ENCODE measurements at regions not wholly inside any gene's neighbourhood (a gene's known extent, or its start where the extent isn't known, plus 50 kb on each side); places are given as distances from the start of the nearest gene placed in this dataset.

- no peak overlapping the region for H3K4me3 ChIP-seq (ENCODE audit: low read depth, low read length)
- peak; percentile 40 for DNase-seq (ENCODE audit: low read depth)
- TF ChIP-seq, protein P1, sequence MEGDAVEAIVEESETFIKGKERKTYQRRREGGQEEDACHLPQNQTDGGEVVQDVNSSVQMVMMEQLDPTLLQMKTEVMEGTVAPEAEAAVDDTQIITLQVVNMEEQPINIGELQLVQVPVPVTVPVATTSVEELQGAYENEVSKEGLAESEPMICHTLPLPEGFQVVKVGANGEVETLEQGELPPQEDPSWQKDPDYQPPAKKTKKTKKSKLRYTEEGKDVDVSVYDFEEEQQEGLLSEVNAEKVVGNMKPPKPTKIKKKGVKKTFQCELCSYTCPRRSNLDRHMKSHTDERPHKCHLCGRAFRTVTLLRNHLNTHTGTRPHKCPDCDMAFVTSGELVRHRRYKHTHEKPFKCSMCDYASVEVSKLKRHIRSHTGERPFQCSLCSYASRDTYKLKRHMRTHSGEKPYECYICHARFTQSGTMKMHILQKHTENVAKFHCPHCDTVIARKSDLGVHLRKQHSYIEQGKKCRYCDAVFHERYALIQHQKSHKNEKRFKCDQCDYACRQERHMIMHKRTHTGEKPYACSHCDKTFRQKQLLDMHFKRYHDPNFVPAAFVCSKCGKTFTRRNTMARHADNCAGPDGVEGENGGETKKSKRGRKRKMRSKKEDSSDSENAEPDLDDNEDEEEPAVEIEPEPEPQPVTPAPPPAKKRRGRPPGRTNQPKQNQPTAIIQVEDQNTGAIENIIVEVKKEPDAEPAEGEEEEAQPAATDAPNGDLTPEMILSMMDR (IDR thresholded peaks at IDR 0.05; ENCODE audit: insufficient read depth, low read depth, low read length), result no peak
Measured at GRCh38 chr9:124180557-124180956, 77.2 kb upstream of the NEK6 start.

- DNase-seq (ENCODE audit: low read depth), result no peak
- no peak overlapping the region for H3K4me3 ChIP-seq (ENCODE audit: low read depth, low read length)
- TF ChIP-seq, protein P1 (IDR thresholded peaks at IDR 0.05; ENCODE audit: insufficient read depth, low read depth, low read length), result no peak
Measured at GRCh38 chr9:124182741-124183140, 75.0 kb upstream of the NEK6 start.

- TF ChIP-seq, protein P1 (IDR thresholded peaks at IDR 0.05; ENCODE audit: insufficient read depth, low read depth, low read length), result no peak
- no peak overlapping the region for H3K4me3 ChIP-seq (ENCODE audit: low read depth, low read length)
- no peak for DNase-seq (ENCODE audit: low read depth)
Measured at GRCh38 chr9:124183772-124184171, 74.0 kb upstream of the NEK6 start.

GRCh38 chr9:124185413-124185812 is 72.3 kb upstream of the NEK6 start:
- DNase-seq (ENCODE audit: low read depth), result no peak
- TF ChIP-seq, protein P1 (IDR thresholded peaks at IDR 0.05; ENCODE audit: insufficient read depth, low read depth, low read length), result no peak
- H3K4me3 ChIP-seq (ENCODE audit: low read depth, low read length), result no peak overlapping the region

DNA sequence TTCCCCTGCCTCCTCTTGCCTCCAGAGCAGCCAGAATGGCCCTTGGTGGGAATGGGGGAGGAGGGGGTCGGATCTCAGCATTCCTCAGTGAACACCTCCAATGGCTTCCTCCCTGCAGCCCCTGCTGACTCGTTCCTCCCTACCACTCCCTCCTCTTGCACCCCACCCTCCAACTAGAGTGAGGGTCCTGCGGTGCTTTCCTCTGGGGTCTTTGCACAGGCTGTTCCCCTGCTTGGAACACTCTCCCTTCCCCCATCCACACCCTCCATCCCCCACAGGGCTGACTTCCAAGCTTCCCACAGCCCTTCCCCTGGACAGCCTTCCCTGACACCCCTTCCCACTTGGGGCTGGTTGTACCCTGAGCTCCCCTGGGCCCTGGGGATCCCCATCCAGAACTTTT is 70.4 kb upstream of the NEK6 start:
- TF ChIP-seq, protein P1 (IDR thresholded peaks at IDR 0.05; ENCODE audit: insufficient read depth, low read depth, low read length), result no peak
- no peak overlapping the region for H3K4me3 ChIP-seq (ENCODE audit: low read depth, low read length)

GRCh38 chr9:124188331-124189110 is 69.2 kb upstream of the NEK6 start:
- no peak overlapping the region for H3K4me3 ChIP-seq (ENCODE audit: low read depth, low read length)
- TF ChIP-seq, protein P1 (IDR thresholded peaks at IDR 0.05; ENCODE audit: insufficient read depth, low read depth, low read length), result no peak
- DNase-seq (ENCODE audit: low read depth), result no peak

More for the DNA sequence above, 70.4 kb upstream of the NEK6 start:
- no peak for DNase-seq (ENCODE audit: low read depth)

DNA sequence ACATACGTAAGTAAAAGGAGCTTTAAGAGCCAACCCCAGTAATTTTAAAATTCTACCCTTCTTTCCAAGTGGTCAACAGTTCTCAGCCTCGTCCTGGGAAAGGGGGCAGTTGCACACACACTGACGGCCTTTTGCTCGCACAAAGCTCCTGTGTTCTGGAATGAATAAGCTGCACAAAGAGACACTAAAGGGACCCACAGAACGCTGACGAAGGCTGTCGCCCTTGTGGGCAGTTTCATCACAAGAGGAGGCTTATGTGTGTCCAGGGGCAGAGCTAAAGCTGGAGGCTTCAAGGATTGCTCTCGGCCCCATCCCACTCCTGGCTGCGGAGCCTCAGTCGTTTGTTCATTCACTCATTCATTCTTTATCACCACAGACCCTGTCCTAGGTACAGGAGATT is 67.0 kb upstream of the NEK6 start:
- no peak overlapping the region for H3K4me3 ChIP-seq (ENCODE audit: low read depth, low read length)
- TF ChIP-seq, protein P1 (IDR thresholded peaks at IDR 0.05; ENCODE audit: insufficient read depth, low read depth, low read length), result no peak
- no peak for DNase-seq (ENCODE audit: low read depth)
